ENCODE measurements at regions not wholly inside any gene's neighbourhood (a gene's known extent, or its start where the extent isn't known, plus 50 kb on each side); places are given as distances from the start of the nearest gene placed in this dataset.

DNA sequence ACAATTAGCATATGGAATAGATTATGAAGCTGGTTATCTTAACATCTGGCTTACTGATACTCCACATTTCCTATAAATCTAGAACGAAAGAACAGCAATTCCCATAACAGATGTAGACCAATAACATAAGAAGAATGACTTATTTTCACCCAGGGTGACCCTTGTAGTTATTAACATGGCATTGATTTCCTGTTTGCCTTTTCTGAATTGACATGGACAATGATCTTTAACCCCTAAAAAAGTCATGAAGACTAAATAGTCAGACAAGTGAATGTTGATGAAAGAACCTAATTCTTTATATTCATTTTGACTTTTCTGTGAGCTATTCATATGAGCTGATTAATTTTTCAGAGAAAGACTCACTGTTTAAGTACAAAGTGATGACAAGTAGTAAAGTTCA is 175.3 kb upstream of the CD180 start:
- H3K27ac ChIP-seq (ENCODE audit: low read depth in 2 of 2, low read length in 1 of 2) = no peak overlapping the region
- H2AFZ ChIP-seq (ENCODE audit: low read depth) = no peak overlapping the region
- no peaks in the 10 kb centered on the region for H3K27me3 ChIP-seq (ENCODE audit: insufficient read depth)
- H3K9me2 ChIP-seq = no peaks in the 10 kb centered on the region
- no peak overlapping the region for H3K9ac ChIP-seq
- H3K79me2 ChIP-seq (ENCODE audit: insufficient read depth) = no peaks in the 10 kb centered on the region
- H3K4me3 ChIP-seq (ENCODE audit: low read depth in 2 of 2, low read length in 1 of 2) = no peak overlapping the region
- H3K9me3 ChIP-seq = no peaks in the 10 kb centered on the region
- TF ChIP-seq GATA2 (CRISPR knock-in tag; IDR thresholded peaks at IDR 0.05) = peak; percentile 29; the same call in 1 of the 2 replicates
- TF ChIP-seq, protein P1, sequence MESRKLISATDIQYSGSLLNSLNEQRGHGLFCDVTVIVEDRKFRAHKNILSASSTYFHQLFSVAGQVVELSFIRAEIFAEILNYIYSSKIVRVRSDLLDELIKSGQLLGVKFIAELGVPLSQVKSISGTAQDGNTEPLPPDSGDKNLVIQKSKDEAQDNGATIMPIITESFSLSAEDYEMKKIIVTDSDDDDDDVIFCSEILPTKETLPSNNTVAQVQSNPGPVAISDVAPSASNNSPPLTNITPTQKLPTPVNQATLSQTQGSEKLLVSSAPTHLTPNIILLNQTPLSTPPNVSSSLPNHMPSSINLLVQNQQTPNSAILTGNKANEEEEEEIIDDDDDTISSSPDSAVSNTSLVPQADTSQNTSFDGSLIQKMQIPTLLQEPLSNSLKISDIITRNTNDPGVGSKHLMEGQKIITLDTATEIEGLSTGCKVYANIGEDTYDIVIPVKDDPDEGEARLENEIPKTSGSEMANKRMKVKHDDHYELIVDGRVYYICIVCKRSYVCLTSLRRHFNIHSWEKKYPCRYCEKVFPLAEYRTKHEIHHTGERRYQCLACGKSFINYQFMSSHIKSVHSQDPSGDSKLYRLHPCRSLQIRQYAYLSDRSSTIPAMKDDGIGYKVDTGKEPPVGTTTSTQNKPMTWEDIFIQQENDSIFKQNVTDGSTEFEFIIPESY (IDR thresholded peaks at IDR 0.05; ENCODE audit: borderline replicate concordance, low read depth) = no peak
- ChIA-PET POLR2A (no interaction called here), CTCF (interaction anchor here (2.2 kb wide), 1 partner anchor 9 kb away, joined by 8 read pairs; no protein-coding TSS in a partner anchor)
- no peaks in the 10 kb centered on the region for H4K20me1 ChIP-seq (ENCODE audit: insufficient read depth)
- WGBS (ENCODE audit: low lambda C conversion rate) = 33% methylated on average over 1 of the region's 1 CpG
- H3K36me3 ChIP-seq (replicated peaks in 1 of 2; ENCODE audit: control insufficient read depth in 1 of 2, insufficient read depth in 2 of 2, low read length in 1 of 2) = no peaks in the 10 kb centered on the region
- no peak overlapping the region for H3K4me2 ChIP-seq
- DNase-seq = no peak
- no peaks in the 10 kb centered on the region; a peak in 2 of 4 replicates for H3K4me1 ChIP-seq (ENCODE audit: control insufficient read depth in 1 of 2, insufficient read depth in 2 of 2, low read depth in 1 of 2, low read length in 1 of 2)
- no peaks in the 10 kb centered on the region for H3F3A ChIP-seq (replicated peaks; ENCODE audit: insufficient read depth)

DNA sequence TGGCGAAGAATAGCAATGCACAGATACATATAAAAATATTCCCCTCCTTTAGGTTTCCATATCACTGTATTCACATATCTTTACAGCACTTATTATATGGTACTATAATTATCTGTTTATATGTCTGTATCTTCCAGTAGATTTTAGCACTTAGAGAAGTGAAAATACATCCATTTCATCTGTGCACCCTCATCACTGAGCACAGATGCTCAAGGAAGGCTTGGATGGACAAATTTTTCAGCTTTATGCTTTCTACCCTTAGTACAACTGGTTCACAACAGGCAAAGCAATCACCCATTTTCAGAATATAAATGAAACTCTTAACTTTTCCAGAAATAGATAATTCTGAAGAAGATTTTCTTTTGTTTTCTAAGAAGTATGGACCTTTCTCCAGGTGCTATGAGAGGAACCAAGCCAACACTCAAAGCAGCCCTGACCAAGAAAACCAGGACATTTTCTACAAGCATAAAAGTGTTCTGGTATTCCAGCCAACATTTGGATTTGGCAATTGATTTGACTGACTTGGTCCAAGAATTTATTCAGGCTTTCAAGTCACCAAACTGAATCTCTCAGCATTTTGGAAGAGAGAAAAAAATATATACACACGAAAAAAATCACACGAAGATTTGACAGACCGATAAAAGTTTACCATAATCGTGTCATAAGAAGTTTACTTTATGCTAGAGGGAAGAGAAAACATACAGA is 170.2 kb upstream of the CD180 start:
- ChIA-PET POLR2A (interaction anchor here (0.5 kb wide), 1 partner anchor 11 kb away, joined by 3 read pairs; no protein-coding TSS in a partner anchor), CTCF (no interaction called here)
- Histone ChIP-seq H3K27me3 (ENCODE audit: insufficient read depth) (no peaks in the 10 kb centered on the region), H4K20me1 (ENCODE audit: insufficient read depth) (no peaks in the 10 kb centered on the region), H3K9ac (no peak overlapping the region), H3F3A (replicated peaks; ENCODE audit: insufficient read depth) (peaks cover 10% of the 10 kb centered on the region), H3K9me3 (no peaks in the 10 kb centered on the region), H3K9me2 (no peaks in the 10 kb centered on the region), H3K4me2 (no peak overlapping the region), H3K27ac (ENCODE audit: low read depth in 2 of 2, low read length in 1 of 2) (no peak overlapping the region), H3K4me3 (ENCODE audit: low read depth in 2 of 2, low read length in 1 of 2) (no peak overlapping the region), H3K79me2 (ENCODE audit: insufficient read depth) (no peaks in the 10 kb centered on the region), H3K36me3 (replicated peaks in 1 of 2; ENCODE audit: control insufficient read depth in 1 of 2, insufficient read depth in 2 of 2, low read length in 1 of 2) (no peaks in the 10 kb centered on the region), H3K4me1 (ENCODE audit: control insufficient read depth in 1 of 2, insufficient read depth in 2 of 2, low read depth in 1 of 2, low read length in 1 of 2) (peaks cover 10 to 15% of the 10 kb centered on the region in 2 experiments; a peak in 3 of 4 replicates), H2AFZ (ENCODE audit: low read depth) (no peak overlapping the region)
- DNase-seq = no peak
- TF ChIP-seq IRF3 (IDR thresholded peaks at IDR 0.05; ENCODE audit: low read depth, low read length) (no peak), FOXJ3 (CRISPR knock-in tag; IDR thresholded peaks at IDR 0.05) (no peak), CHD2 (IDR thresholded peaks at IDR 0.05; ENCODE audit: low read length, partially characterized antibody) (no peak)
- TF ChIP-seq, protein P1 (IDR thresholded peaks at IDR 0.05; ENCODE audit: borderline replicate concordance, low read depth) = no peak
- 72% methylated on average over 5 of the region's 5 CpGs for WGBS (ENCODE audit: low lambda C conversion rate)
